ENCODE measurements at regions not wholly inside any gene's neighbourhood (a gene's known extent, or its start where the extent isn't known, plus 50 kb on each side); places are given as distances from the start of the nearest gene placed in this dataset.

DNA sequence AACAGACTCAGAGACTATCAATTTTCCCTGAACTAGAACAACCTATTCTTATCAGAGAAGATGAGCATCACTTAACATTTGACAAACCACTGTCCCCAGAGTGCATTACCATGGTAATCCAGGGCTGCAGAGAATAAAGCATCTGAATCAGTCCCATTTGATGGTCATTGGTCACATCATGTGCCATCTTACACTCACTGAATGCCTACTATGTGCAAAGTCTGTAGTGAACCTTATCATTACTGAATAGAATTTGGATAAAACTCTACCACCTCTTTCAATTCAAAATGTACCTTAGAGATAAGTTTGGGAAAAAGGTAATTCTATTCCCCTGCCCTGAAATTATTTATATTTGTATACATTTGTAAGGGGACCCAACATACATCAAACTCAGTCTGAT is 156.4 kb upstream of the TRPC7 start:
- Mint-ChIP-seq H3K9me3 (ENCODE audit: low read depth) (no peaks in the 10 kb centered on the region), H3K4me3 (no peak overlapping the region), H3K27me3 (no peaks in the 10 kb centered on the region), H3K4me1 (no peaks in the 10 kb centered on the region), H3K36me3 (ENCODE audit: low read depth) (no peaks in the 10 kb centered on the region), H3K27ac (no peak overlapping the region)
- DNase-seq (no peak), ATAC-seq (no peak)
- intact Hi-C loops (cut with DNase I, micrococcal nuclease) = no loop called here
- ChIA-PET CTCF (no interaction called here), POLR2A (no interaction called here)

DNA sequence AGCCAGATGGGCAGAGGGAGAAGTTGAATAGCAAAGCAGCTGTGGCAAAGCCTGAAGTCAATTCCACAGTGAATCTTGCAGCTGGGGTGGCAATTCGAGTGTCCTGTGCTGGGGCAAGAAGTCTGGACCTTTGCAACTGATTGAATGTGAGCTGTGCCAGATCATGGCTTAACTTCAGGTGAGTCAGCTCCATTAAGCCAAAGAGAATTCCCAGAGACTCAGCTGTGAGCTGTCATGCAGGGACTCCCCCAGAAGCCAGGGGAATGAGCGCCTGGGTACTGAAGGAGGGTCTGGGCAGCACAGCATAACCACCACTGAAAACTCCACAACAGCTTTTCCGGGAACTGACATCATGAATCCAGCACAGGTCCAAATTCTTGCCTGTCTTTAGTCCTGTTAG is 153.5 kb upstream of the TRPC7 start:
- ChIA-PET CTCF (no interaction called here), POLR2A (no interaction called here)
- ATAC-seq (no peak), DNase-seq (no peak)
- Mint-ChIP-seq H3K4me3 (no peak overlapping the region), H3K27me3 (no peaks in the 10 kb centered on the region), H3K36me3 (ENCODE audit: low read depth) (no peaks in the 10 kb centered on the region), H3K9me3 (ENCODE audit: low read depth) (no peaks in the 10 kb centered on the region), H3K27ac (no peak overlapping the region), H3K4me1 (no peaks in the 10 kb centered on the region)
- intact Hi-C loops (cut with DNase I, micrococcal nuclease) = no loop called here

DNA sequence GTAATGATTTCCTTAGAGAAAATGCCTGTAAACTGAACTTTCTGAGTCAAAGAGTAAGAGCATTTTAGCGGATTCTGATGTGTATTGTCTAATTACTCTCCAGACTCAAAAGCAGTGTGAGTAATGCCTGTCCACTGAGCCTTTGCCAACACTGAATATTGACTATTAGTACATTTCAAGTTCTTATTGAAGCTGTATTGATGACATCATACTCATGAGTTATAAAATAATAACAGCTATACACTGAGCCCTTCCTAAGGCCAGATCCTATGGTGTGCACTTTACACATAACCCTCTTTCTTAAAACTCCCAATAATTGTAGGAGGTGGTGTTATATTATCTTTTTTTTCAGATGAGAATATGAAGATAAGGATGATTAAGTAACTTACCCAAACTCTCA is 152.8 kb upstream of the TRPC7 start:
- DNase-seq = no peak
- ChIA-PET POLR2A (no interaction called here), CTCF (no interaction called here)
- no peaks in the 10 kb centered on the region for H3K9me3 Mint-ChIP-seq (ENCODE audit: low read depth)
- H3K27me3 Mint-ChIP-seq = no peaks in the 10 kb centered on the region
- H3K4me1 Mint-ChIP-seq = no peaks in the 10 kb centered on the region
- H3K36me3 Mint-ChIP-seq (ENCODE audit: low read depth) = no peaks in the 10 kb centered on the region
- no peak overlapping the region for H3K4me3 Mint-ChIP-seq
- no peak for ATAC-seq
- intact Hi-C loops (cut with DNase I, micrococcal nuclease) = no loop called here
- H3K27ac Mint-ChIP-seq = no peak overlapping the region

DNA sequence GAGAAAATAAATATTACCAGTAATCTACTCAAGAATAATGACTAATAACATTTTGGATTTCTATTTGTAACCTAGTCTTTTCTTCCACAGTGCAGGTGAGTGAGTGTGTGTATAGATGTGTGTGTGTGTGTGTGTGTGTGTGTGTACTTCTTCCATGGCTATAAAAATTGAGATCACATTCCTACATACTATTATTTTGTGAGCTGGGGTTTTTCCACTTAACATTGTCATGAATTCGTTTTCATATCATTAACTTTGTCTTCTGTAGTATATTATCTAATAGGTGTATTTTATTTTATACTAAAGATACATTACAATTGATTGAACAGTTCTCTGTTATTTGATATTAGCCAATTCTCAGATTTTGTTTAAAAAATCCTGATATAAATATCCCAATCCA is 152.4 kb upstream of the TRPC7 start:
- no peaks in the 10 kb centered on the region for H3K9me3 Mint-ChIP-seq (ENCODE audit: low read depth)
- no peaks in the 10 kb centered on the region for H3K36me3 Mint-ChIP-seq (ENCODE audit: low read depth)
- no peaks in the 10 kb centered on the region for H3K27me3 Mint-ChIP-seq
- no peaks in the 10 kb centered on the region for H3K4me1 Mint-ChIP-seq
- H3K4me3 Mint-ChIP-seq = no peak overlapping the region
- ATAC-seq = no peak
- DNase-seq = no peak
- POLR2A ChIA-PET = no interaction called here
- intact Hi-C loops (cut with DNase I, micrococcal nuclease) = no loop called here
- CTCF ChIA-PET = no interaction called here
- no peak overlapping the region for H3K27ac Mint-ChIP-seq

DNA sequence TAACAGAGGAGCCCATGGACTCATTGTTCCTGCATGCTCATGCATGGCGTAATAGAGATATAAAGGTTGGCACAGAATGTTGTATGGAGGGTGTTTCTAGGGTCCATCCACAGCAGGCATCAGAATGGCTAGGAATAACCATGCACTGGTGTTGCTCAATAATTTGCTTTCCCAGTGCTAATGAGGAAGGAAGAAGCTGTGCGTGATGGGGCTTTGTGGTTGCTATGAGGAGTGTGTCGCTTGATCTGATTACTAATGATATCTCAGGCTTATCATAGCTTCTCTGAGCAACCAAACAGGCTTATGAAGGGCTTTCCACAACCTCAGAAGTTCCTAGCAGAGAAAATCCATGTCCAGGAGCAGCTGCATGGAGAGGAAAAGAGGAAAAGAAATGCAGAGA is 151.3 kb upstream of the TRPC7 start:
- no peak for DNase-seq
- CTCF ChIA-PET = interaction anchor here (0.6 kb wide), 1 partner anchor 159 kb away, joined by 3 read pairs; no protein-coding TSS in a partner anchor
- ATAC-seq = no peak
- H3K27ac Mint-ChIP-seq = no peak overlapping the region
- H3K4me1 Mint-ChIP-seq = no peaks in the 10 kb centered on the region
- POLR2A ChIA-PET = no interaction called here
- H3K27me3 Mint-ChIP-seq = no peaks in the 10 kb centered on the region
- intact Hi-C loops (cut with DNase I, micrococcal nuclease) = no loop called here
- H3K4me3 Mint-ChIP-seq = no peak overlapping the region
- H3K9me3 Mint-ChIP-seq (ENCODE audit: low read depth) = no peaks in the 10 kb centered on the region
- H3K36me3 Mint-ChIP-seq (ENCODE audit: low read depth) = no peaks in the 10 kb centered on the region

DNA sequence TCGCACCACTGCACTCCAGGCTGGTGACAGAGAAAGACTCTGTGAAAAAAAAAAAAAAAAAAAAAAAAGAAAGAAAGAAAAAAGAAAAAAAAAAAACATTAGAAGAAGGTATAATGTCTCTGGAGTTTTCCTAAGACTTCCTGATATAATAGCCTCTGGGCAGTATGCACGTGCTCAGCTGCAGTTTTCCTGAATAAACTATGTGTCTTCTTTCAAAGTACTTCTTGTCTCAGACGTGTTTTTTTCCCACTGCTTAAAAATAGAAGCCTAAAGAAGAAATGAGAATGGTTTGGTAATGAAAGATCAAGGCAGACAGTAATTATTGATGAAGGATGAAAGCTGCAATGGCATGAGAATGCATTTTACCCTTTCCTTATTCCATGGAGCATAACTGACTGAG is 148.1 kb upstream of the TRPC7 start:
- POLR2A ChIA-PET = no interaction called here

DNA sequence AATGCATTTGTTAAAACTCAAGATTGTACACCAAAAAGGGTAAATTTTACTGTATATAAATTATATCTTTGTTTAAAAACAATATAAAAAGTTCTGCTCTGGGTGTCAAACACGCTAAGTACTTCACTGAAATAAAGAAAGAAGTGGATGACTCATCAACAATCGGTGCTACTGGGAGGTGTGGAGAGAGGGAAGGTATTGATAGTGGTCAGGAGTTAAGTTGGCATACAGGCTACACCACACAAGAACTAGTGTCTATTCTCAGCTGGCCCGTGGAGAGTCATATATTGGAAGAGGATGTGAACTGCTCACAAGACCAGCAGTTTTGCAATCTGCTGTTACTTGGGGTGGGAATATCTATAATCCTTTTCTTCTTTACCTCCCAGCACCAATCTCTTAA is 145.7 kb upstream of the TRPC7 start:
- intact Hi-C loops (cut with DNase I, micrococcal nuclease) = no loop called here
- DNase-seq (no peak), ATAC-seq (no peak)
- no peaks in the 10 kb centered on the region for H3K9me3 Mint-ChIP-seq (ENCODE audit: low read depth)
- H3K36me3 Mint-ChIP-seq (ENCODE audit: low read depth) = no peaks in the 10 kb centered on the region
- no peaks in the 10 kb centered on the region for H3K4me1 Mint-ChIP-seq
- no peaks in the 10 kb centered on the region for H3K27me3 Mint-ChIP-seq
- CTCF ChIA-PET = no interaction called here
- H3K4me3 Mint-ChIP-seq = no peak overlapping the region
- POLR2A ChIA-PET = no interaction called here
- H3K27ac Mint-ChIP-seq = no peak overlapping the region

More for the DNA sequence above, 148.1 kb upstream of the TRPC7 start:
- Mint-ChIP-seq H3K4me3 (no peak overlapping the region), H3K27me3 (no peaks in the 10 kb centered on the region), H3K9me3 (ENCODE audit: low read depth) (no peaks in the 10 kb centered on the region), H3K36me3 (ENCODE audit: low read depth) (no peaks in the 10 kb centered on the region), H3K4me1 (no peaks in the 10 kb centered on the region), H3K27ac (no peak overlapping the region)
- CTCF ChIA-PET = no interaction called here
- ATAC-seq (no peak), DNase-seq (no peak)
- intact Hi-C loops (cut with DNase I, micrococcal nuclease) = no loop called here

DNA sequence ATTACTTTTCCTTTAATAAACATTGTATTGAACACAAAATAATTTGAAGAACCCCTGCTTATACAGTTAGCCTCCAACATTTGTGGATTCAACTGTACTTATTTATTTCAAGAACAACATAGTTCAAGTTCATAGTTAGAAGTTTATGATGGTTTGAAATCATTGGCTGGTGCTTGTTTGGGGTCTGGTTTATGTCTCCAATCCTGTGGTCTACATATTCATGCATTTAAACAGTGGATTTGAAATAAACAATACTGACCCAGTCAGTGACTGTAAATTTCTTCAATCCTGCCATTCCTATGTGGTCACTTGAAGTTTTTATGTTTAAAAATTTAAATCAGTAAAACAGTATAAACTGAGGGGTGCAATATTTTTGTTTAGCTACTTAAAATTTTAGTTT is 145.1 kb upstream of the TRPC7 start:
- Mint-ChIP-seq H3K27ac (no peak overlapping the region), H3K27me3 (no peaks in the 10 kb centered on the region), H3K36me3 (ENCODE audit: low read depth) (no peaks in the 10 kb centered on the region), H3K4me3 (no peak overlapping the region), H3K9me3 (ENCODE audit: low read depth) (no peaks in the 10 kb centered on the region), H3K4me1 (no peaks in the 10 kb centered on the region)
- intact Hi-C loops (cut with DNase I, micrococcal nuclease) = no loop called here
- CTCF ChIA-PET = no interaction called here
- POLR2A ChIA-PET = no interaction called here
- DNase-seq = no peak
- no peak for ATAC-seq

DNA sequence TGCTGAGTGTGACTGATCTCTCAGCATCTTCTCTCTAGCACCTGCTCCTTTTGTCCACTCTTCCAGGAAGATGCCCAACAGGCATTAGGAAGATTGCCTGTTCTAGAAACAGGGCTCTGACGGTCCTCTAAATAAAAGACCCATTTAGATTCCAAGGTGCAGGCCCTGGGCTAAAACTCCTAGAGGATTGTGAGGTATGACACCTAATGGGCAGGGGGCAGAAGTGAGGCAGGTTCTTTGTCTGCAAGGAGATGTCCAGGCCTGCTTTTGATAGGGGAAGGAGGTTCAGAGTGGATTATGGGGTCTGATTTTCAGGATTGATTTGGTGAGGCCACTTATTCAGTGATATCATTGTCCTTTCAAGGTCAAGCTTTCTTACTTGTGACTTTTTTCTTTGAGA is 140.8 kb upstream of the TRPC7 start:
- Mint-ChIP-seq H3K4me1 (no peaks in the 10 kb centered on the region), H3K9me3 (ENCODE audit: low read depth) (no peaks in the 10 kb centered on the region), H3K27ac (no peak overlapping the region), H3K36me3 (ENCODE audit: low read depth) (no peaks in the 10 kb centered on the region), H3K4me3 (no peak overlapping the region), H3K27me3 (no peaks in the 10 kb centered on the region)
- ChIA-PET POLR2A (no interaction called here), CTCF (no interaction called here)
- DNase-seq (no peak), ATAC-seq (no peak)
- intact Hi-C loops (cut with DNase I, micrococcal nuclease) = no loop called here

DNA sequence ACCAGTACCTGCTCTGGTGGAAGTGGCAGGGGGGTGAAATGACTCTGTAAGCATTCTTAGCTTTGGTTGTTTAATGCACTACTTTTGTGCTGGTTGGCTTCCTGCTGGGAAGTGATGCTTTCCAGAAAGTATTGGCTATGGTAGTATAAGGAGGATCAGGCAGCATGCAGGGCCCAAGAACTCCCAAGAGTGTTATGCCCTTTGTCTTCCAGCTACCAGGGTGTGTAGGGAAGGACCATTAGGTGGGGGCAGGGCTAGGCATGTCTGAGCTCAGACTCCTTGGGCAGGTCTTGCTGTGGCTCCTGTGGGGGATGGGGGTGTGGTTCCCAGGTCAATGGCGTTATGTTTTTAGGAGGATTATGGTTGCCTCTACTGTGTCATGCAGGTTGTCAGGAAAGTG is 135.8 kb upstream of the TRPC7 start:
- CTCF ChIA-PET = no interaction called here
- DNase-seq = no peak
- Mint-ChIP-seq H3K4me3 (no peak overlapping the region), H3K9me3 (ENCODE audit: low read depth) (peaks cover 16% of the 10 kb centered on the region), H3K36me3 (ENCODE audit: low read depth) (no peaks in the 10 kb centered on the region), H3K4me1 (no peaks in the 10 kb centered on the region), H3K27ac (no peak overlapping the region), H3K27me3 (no peaks in the 10 kb centered on the region)
- intact Hi-C loops (cut with DNase I, micrococcal nuclease) = no loop called here
- no peak for ATAC-seq
- POLR2A ChIA-PET = no interaction called here

DNA sequence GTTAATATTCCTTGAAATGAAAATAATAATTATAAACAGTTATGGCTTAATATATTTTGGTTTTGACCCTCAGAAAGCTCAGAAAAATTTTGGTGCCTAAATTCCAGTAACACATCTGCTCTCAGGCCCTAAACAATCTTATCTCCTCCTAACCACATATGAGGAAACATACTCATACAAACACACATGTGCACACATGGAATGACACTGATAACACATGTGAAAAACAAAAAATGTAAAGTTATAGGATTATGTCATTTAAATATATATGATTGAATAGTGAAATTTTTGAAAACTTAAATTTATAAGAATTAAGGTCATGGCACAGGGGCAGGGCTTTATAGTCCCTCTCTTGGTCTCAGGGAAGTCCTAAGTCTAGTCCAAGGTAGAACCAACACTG is 127.2 kb upstream of the TRPC7 start:
- no peak for ATAC-seq
- H3K27ac Mint-ChIP-seq = no peak overlapping the region
- H3K36me3 Mint-ChIP-seq (ENCODE audit: low read depth) = no peaks in the 10 kb centered on the region
- no peak for DNase-seq
- POLR2A ChIA-PET = no interaction called here
- peaks cover 5% of the 10 kb centered on the region for H3K9me3 Mint-ChIP-seq (ENCODE audit: low read depth)
- intact Hi-C loops (cut with DNase I, micrococcal nuclease) = no loop called here
- H3K4me1 Mint-ChIP-seq = no peaks in the 10 kb centered on the region
- H3K4me3 Mint-ChIP-seq = no peak overlapping the region
- CTCF ChIA-PET = no interaction called here
- no peaks in the 10 kb centered on the region for H3K27me3 Mint-ChIP-seq

DNA sequence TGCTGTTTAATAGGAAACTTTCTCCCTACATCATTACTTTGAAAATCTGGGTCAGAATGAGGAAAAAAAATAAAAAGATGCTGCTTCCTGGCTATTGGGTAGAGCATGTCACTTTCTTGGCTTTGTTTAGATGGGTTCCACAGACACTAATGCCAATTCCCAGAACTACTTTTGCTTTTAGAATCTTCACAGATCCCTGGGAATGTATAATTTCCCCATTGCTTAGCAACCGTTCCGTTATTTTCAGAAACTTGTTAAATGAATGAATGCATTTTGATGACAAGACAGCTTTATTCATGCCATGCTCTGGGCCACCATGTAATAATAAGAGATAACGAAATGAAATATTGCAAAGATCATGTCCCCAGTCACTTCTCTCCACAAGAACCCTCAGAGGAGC is 126.5 kb upstream of the TRPC7 start:
- intact Hi-C loops (cut with DNase I, micrococcal nuclease) = no loop called here
- H3K4me1 Mint-ChIP-seq = no peaks in the 10 kb centered on the region
- no peak overlapping the region for H3K27ac Mint-ChIP-seq
- CTCF ChIA-PET = no interaction called here
- ATAC-seq (no peak), DNase-seq (no peak)
- POLR2A ChIA-PET = no interaction called here
- H3K27me3 Mint-ChIP-seq = no peaks in the 10 kb centered on the region
- no peaks in the 10 kb centered on the region for H3K36me3 Mint-ChIP-seq (ENCODE audit: low read depth)
- H3K4me3 Mint-ChIP-seq = no peak overlapping the region
- H3K9me3 Mint-ChIP-seq (ENCODE audit: low read depth) = peaks cover 5% of the 10 kb centered on the region

DNA sequence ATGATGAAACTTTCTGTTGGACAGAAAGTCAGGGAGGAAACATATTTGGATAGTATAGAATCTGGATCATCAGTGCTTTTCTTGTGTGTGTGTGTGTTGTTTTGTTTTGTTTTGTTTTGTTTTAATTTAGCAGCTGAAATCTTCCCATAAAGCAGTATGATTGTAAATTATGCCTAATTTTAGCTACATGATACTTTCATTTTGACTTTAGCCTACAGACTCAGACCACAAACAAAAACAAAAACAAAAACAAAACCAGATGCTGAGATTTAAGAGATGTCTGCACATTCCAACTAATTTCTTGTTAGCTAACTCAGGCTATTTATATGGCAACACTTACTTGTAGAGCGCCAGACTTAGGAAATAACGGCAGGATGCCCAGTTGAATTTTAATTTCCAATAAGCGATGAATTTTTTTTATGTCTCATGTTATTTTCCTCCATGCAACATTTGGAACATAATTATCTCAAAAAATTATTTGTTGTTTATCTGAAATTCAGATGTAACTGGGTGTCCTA is 119.5 kb upstream of the TRPC7 start:
- DNase-seq (no peak), ATAC-seq (no peak)
- no peak overlapping the region for H3K4me3 Mint-ChIP-seq
- H3K36me3 Mint-ChIP-seq (ENCODE audit: low read depth) = no peaks in the 10 kb centered on the region
- H3K27me3 Mint-ChIP-seq = no peaks in the 10 kb centered on the region
- peaks cover 1% of the 10 kb centered on the region for H3K9me3 Mint-ChIP-seq (ENCODE audit: low read depth)
- intact Hi-C loops (cut with DNase I, micrococcal nuclease) = no loop called here
- ChIA-PET POLR2A (no interaction called here), CTCF (no interaction called here)
- H3K4me1 Mint-ChIP-seq = no peaks in the 10 kb centered on the region
- no peak overlapping the region for H3K27ac Mint-ChIP-seq
